PC-3 (cell line): ENCODE measurements at regions not wholly inside any gene's neighbourhood (a gene's known extent, or its start where the extent isn't known, plus 50 kb on each side); places are given as distances from the start of the nearest gene placed in this dataset.

Source experiments
- ATAC-seq: fragments of 200-7000 bp; cut with Tn5 transposase; 2 replicates; pipeline ENCODE4 v1.9.1; 2020; ENCODE audit warnings: mild to moderate bottlenecking, moderate library complexity
- BruUV-seq: library from RNA; stranded (reverse); fragments of 400-500 nt; replicated peaks from 2 replicates; lab custom pipeline; 2021; lab: Mats Ljungman, UMichigan
- CTCF ChIA-PET: fragments of 300-600 bp; sonication (Branson Sonifier 250); formaldehyde crosslinking; loops from one replicate; lab custom pipeline; 2022; ENCODE audit warnings: antibody characterized with exemption; lab: Charles Lee
- POLR2A ChIA-PET: fragments of 300-600 bp; sonication (Branson Sonifier 250); formaldehyde crosslinking; loops from one replicate; lab custom pipeline; 2022; ENCODE audit warnings: antibody characterized with exemption; ENCODE audit not compliant: unreplicated experiment; lab: Charles Lee
- DNase-seq: peaks from one replicate; pipeline ENCODE4 v3.0.0-alpha.2; 2015
- H2AFZ ChIP-seq: fragments of 300-600 bp; sonication (generic); 2 replicates; pipeline ENCODE4 v1.6.0; 2016; ENCODE audit warnings: antibody characterized with exemption, low read length
- H3F3A ChIP-seq: fragments of 300-600 bp; sonication (generic); one replicate; pipeline ENCODE4 v1.6.0; 2017; ENCODE audit warnings: antibody characterized with exemption, low read length, control low read depth, mild to moderate bottlenecking; ENCODE audit not compliant: unreplicated experiment
- H3K27ac ChIP-seq: fragments of 300-600 bp; sonication (generic); 2 replicates; pipeline ENCODE4 v1.5.1; 2016; ENCODE audit warnings: mild to moderate bottlenecking, low read length
- H3K27me3 ChIP-seq: fragments of 300-600 bp; sonication (generic); 2 replicates; pipeline ENCODE4 v1.6.1; 2016; ENCODE audit warnings: low read length, mixed read lengths
- H3K36me3 ChIP-seq: fragments of 300-600 bp; sonication (generic); 2 replicates; pipeline ENCODE4 v1.6.1; 2016; ENCODE audit warnings: low read depth, mixed run types, low read length, mixed read lengths
- H3K4me1 ChIP-seq: fragments of 300-600 bp; sonication (generic); 2 replicates; pipeline ENCODE4 v1.5.1; 2016; ENCODE audit warnings: low read length; ENCODE audit not compliant: insufficient read depth
- H3K4me2 ChIP-seq: fragments of 300-600 bp; sonication (generic); 2 replicates; pipeline ENCODE4 v1.6.0; 2016; ENCODE audit warnings: low read length
- H3K4me3 ChIP-seq: fragments of 300-600 bp; sonication (generic); 2 replicates; pipeline ENCODE4 v1.5.1; 2016; ENCODE audit warnings: mild to moderate bottlenecking, low read length, mixed read lengths
- H3K79me2 ChIP-seq: fragments of 300-600 bp; sonication (generic); 2 replicates; pipeline ENCODE4 v1.6.1; 2017; ENCODE audit warnings: low read length, mixed read lengths
- H3K9ac ChIP-seq: fragments of 300-600 bp; sonication (generic); 2 replicates; pipeline ENCODE4 v1.6.0; 2016; ENCODE audit warnings: mild to moderate bottlenecking, low read length
- H3K9me2 ChIP-seq: fragments of 300-600 bp; sonication (generic); replicated peaks from 2 replicates; pipeline ENCODE4 v1.6.1; 2016; ENCODE audit warnings: mixed run types, low read length, mixed read lengths
- H3K9me3 ChIP-seq: fragments of 300-600 bp; sonication (generic); 2 replicates; pipeline ENCODE4 v1.6.1; 2016; ENCODE audit warnings: low read length, mixed read lengths
- H4K20me1 ChIP-seq: fragments of 300-600 bp; sonication (generic); 2 replicates; pipeline ENCODE4 v1.6.1; 2016; ENCODE audit warnings: low read length, mixed read lengths
- EZH2 ChIP-seq: fragments of 300-600 bp; sonication (generic); IDR thresholded peaks from one replicate; pipeline ENCODE4 v1.6.1; 2017; ENCODE audit warnings: antibody characterized with exemption, mild to moderate bottlenecking, low read length; ENCODE audit not compliant: unreplicated experiment
- EZH2phosphoT487 ChIP-seq: fragments of 300-600 bp; sonication (generic); IDR thresholded peaks from 2 replicates; pipeline ENCODE4 v1.6.1; 2018; ENCODE audit warnings: mild to moderate bottlenecking, antibody characterized with exemption, low read length, borderline replicate concordance
- intact Hi-C: fragments of 100-400 bp; cut with micrococcal nuclease; formaldehyde crosslinking; loops from 2 replicates; pipeline ENCODE4 v1.9.0; 2023
- TF ChIP-seq, protein P1 (sequence below): fragments of 300-600 bp; sonication (generic); conservative IDR thresholded peaks from 2 replicates; pipeline ENCODE4 v1.5.1; 2017; ENCODE audit warnings: antibody characterized with exemption, low read depth, mild to moderate bottlenecking, low read length

DNA sequence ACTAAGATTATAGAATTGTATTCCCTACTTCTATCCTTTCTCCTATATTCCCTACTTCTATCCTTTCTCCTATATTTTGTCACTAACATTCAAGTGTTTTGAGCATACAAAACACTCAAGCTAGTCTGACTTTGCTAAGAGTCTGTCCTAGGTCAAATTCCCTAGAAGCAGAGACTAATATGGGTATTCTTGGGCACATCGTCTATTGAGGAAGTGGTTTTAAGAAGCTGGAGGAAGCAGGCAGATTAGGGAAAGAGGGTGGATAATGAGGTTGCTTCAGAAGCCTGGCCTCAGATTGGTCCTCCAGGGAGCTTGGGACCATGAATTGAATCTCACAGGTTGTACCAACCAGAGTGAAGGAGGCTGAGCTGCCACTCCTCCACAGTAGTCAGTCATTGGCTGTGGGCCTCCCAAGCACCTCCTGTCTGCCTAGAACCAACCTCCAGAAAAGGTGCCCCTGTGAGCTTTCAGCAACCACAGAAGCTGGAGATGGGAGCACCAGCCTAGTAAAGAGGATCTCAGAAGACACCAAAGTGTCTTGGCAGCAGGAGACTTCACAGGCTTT lies 295.9 kb upstream of the PHF14 start:
- H3K9ac ChIP-seq = no peak overlapping the region
- intact Hi-C loops = no loop called here
- no peaks in the 10 kb centered on the region for H3K27me3 ChIP-seq
- H3K4me1 ChIP-seq = no peaks in the 10 kb centered on the region
- H3K79me2 ChIP-seq = no peaks in the 10 kb centered on the region
- DNase-seq (no peak), ATAC-seq (no peak)
- ChIA-PET CTCF (no interaction called here), POLR2A (no interaction called here)
- no peak overlapping the region for H3K27ac ChIP-seq
- H3K9me2 ChIP-seq = no peaks in the 10 kb centered on the region
- H3F3A ChIP-seq = no peaks in the 10 kb centered on the region
- H3K9me3 ChIP-seq = no peaks in the 10 kb centered on the region
- BruUV-seq = no TSS peak
- H2AFZ ChIP-seq = no peak overlapping the region
- H3K4me2 ChIP-seq = no peak overlapping the region
- no peak overlapping the region for H3K4me3 ChIP-seq
- TF ChIP-seq, protein P1, sequence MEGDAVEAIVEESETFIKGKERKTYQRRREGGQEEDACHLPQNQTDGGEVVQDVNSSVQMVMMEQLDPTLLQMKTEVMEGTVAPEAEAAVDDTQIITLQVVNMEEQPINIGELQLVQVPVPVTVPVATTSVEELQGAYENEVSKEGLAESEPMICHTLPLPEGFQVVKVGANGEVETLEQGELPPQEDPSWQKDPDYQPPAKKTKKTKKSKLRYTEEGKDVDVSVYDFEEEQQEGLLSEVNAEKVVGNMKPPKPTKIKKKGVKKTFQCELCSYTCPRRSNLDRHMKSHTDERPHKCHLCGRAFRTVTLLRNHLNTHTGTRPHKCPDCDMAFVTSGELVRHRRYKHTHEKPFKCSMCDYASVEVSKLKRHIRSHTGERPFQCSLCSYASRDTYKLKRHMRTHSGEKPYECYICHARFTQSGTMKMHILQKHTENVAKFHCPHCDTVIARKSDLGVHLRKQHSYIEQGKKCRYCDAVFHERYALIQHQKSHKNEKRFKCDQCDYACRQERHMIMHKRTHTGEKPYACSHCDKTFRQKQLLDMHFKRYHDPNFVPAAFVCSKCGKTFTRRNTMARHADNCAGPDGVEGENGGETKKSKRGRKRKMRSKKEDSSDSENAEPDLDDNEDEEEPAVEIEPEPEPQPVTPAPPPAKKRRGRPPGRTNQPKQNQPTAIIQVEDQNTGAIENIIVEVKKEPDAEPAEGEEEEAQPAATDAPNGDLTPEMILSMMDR = no peak
- no peak for TF ChIP-seq EZH2phosphoT487
- TF ChIP-seq EZH2 = no peak
- no peaks in the 10 kb centered on the region for H3K36me3 ChIP-seq
- no peaks in the 10 kb centered on the region for H4K20me1 ChIP-seq

DNA sequence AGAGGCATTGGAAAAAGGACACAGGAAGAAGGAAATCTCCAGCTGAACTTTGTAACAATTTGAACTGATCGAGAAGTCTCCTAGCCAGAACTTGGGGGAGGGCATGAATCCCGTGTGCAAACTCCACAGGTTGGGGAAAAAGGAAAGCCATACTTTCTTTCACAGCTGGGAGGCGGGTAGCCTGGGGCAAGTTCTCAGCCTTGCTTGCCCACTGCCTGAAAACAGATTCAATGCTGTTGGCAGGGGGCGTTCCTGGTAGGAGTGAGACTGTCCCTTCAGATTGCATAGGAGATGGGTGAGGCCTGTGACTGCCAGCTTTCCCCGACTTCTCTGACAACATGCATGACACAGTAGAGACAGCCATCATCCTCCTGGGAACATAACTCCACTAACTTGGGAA lies 289.1 kb upstream of the PHF14 start:
- Histone ChIP-seq H3K4me2 (no peak overlapping the region), H3K36me3 (no peaks in the 10 kb centered on the region), H3K27ac (no peak overlapping the region), H3K9ac (no peak overlapping the region), H4K20me1 (no peaks in the 10 kb centered on the region), H3K27me3 (no peaks in the 10 kb centered on the region), H3F3A (no peaks in the 10 kb centered on the region), H2AFZ (no peak overlapping the region), H3K9me3 (no peaks in the 10 kb centered on the region), H3K9me2 (no peaks in the 10 kb centered on the region), H3K4me3 (no peak overlapping the region), H3K4me1 (no peaks in the 10 kb centered on the region), H3K79me2 (no peaks in the 10 kb centered on the region)
- CTCF ChIA-PET = no interaction called here
- DNase-seq (no peak), ATAC-seq (no peak)
- TF ChIP-seq, protein P1 = no peak
- TF ChIP-seq EZH2 = no peak
- TF ChIP-seq EZH2phosphoT487 = no peak
- intact Hi-C loops = no loop called here
- no TSS peak for BruUV-seq
- POLR2A ChIA-PET = no interaction called here

DNA sequence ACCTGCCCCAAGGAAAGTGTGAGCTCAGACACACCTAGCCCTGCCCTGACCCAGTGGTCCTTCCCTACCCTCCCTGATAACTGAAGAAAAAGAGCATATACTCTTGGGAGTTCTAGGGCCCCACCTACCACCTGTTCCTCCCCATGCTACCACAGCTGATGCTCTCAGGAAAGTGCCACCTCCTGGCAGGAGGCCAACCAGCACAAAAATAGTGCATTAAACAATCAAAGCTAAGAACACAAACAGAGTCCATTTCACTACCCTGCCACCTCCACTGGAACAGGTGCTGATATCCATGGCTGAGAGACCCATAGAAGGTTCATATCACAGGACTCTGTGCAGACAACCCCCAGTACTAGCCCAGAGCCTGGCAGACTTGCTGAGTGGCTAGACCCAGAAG lies 288.6 kb upstream of the PHF14 start:
- TF ChIP-seq, protein P1 = no peak
- TF ChIP-seq EZH2phosphoT487 (no peak), EZH2 (no peak)
- Histone ChIP-seq H3K79me2 (no peaks in the 10 kb centered on the region), H3K27me3 (no peaks in the 10 kb centered on the region), H3K36me3 (no peaks in the 10 kb centered on the region), H2AFZ (no peak overlapping the region), H3K4me2 (no peak overlapping the region), H3K9ac (no peak overlapping the region), H3K9me2 (no peaks in the 10 kb centered on the region), H3K4me1 (no peaks in the 10 kb centered on the region), H3K9me3 (no peaks in the 10 kb centered on the region), H3K4me3 (no peak overlapping the region), H4K20me1 (no peaks in the 10 kb centered on the region), H3F3A (no peaks in the 10 kb centered on the region), H3K27ac (no peak overlapping the region)
- intact Hi-C loops = no loop called here
- DNase-seq = no peak
- ChIA-PET POLR2A (no interaction called here), CTCF (no interaction called here)
- ATAC-seq = no peak
- no TSS peak for BruUV-seq
